CD4-positive, alpha-beta T cell treated with Interleukin-4 for 1 hour (primary cell): ENCODE measurements at regions not wholly inside any gene's neighbourhood (a gene's known extent, or its start where the extent isn't known, plus 50 kb on each side); places are given as distances from the start of the nearest gene placed in this dataset.
A peak's percentile ranks its signal among the peaks of the same experiment; 100 is the strongest.
"Not testable (repeated sequence)": the region's sequence is repeated elsewhere in the genome, so short reads cannot be mapped to it uniquely, and the experiment has no call there.

Source experiments
- DNase-seq, 2 donors: peaks; one replicate each; pipeline ENCODE4 v3.0.0-alpha.2; 2020 to 2022

DNA sequence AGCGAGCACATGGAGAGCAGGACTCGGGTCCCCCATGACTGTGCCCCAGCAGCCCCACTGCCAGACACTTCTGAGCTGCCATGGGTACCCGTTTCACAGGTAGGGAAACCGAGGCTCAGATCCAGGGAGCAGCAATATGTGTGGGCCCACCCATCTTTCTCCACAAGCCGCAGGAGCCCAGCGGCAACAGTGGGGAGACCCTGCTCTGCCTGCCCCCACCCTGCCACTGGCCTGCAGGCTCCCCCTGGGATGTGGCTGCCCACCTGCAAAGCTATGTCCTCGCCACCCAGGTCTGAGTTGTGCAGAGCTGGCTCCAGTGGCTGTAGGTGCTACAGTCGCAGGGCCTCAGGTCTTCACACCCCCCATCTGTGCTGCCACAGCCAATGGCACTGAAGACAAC, 50.6 kb upstream of the C1QTNF9B start:
- no peak for DNase-seq

GRCh38 chr13:23949200-23949599, 51.9 kb upstream of the C1QTNF9B start:
- no peak for DNase-seq

- DNase-seq, result no peak
Observed at GRCh38 chr13:23949736-23950135, 52.4 kb upstream of the C1QTNF9B start.

- no peak for DNase-seq
Observed at GRCh38 chr13:23950736-23951510, 53.6 kb upstream of the C1QTNF9B start.

DNA sequence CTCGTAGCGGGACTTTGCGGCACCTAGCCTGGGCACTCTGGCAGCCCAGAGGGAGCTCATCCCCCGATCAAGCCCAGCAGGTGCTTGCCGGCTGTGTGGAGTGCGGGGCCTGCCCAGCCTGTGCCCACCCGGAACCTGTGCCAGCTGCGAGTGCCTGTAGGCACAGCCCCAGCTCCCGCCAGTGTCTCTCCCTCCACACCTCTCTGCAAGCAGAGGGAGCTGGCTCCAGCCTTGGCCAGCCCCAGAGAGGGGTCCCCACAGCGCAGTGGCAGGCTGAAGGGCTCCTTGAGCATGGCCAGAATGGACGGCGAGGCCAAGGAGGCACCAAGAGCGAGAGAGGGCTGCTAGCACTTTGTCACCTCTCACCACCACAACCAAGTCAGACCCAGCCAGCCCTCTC, 55.5 kb upstream of the C1QTNF9B start:
- no peak for DNase-seq

DNA sequence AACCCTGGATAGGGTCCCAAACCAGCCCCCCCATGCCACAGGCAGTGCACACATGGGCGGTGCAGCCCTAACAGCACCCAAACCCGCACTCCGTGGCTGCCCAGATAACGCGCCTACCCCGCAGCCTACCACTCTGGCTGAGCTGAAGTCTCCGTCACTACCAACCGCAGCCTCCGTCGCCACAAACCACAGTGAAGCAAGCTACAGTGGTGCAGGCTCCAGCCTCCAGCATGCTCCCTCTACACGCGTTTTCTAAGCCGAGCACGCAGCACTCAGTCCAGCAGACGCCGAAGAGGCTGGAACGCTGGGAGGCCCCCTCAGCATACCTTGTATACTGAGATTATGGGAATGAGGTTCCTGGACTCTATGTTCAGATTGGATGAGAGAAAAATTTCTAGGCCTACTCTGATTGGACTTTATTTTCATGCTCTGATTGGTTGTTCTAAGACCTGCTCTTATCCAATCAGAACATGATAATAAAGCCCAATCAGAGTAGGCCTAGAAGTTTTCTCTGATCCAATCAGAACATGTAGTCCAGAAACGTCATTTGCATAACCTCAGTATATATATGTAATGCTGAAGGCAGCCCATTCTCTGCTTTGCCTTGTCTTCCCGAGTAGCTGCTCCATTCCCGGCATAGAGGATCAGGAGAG, 56.7 kb upstream of the C1QTNF9B start:
- no peak for DNase-seq

DNA sequence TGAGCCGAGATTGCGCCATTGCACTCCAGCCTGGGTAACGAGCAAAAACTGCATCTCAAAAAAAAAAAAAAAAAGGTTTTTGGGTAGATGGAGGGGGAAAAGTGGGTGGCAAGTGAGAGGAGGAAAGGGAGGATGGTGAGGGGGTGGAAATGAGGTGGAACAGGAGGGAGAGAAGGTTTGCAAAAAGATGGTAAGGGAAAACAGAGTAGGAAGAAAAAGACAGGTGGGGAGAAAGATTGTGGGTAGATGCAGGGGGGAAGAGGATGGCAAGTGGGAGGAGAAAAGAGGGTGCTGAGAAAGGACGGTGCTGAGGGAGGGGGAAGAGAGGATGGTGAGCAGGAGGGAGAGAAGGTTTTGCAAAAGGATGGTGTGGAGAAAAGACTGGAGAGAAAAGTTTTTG, 57.8 kb upstream of the C1QTNF9B start:
- DNase-seq, result no peak

- no peak for DNase-seq
Observed at GRCh38 chr13:23956106-23956505, 58.8 kb upstream of the C1QTNF9B start.

- no peak for DNase-seq
Observed at GRCh38 chr13:23957981-23958380, 60.7 kb upstream of the C1QTNF9B start.

DNA sequence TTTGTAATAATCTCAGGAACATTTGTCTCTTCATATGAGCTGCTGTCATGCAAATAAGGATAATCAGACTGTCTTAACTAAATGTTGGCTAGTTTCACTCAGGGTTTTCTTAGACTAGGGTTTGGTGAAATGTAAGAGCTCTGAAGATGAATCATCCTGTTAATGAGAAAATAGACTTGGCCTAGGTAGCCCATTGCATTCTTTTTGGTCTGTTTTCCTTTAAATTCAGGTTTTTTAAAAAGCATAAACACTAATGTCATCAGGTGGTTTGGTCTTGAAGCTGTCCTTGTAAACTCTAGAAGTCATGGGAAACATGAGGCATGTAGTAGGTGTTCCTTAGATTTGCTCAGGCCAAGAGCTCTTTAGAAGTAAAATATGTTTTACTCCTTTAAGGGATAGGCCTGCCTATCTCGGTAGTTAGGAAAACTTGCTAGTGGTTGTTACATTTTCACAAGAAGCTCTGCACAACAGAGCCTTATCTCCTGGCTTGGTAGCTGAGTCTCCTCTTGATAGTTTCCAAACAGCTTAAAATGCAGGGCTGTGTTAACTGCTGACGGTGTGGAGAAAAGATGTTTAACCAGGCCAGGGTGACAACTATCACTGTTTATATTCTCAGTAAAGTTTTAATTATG, 62.0 kb upstream of the C1QTNF9B start:
- no peak for DNase-seq

DNA sequence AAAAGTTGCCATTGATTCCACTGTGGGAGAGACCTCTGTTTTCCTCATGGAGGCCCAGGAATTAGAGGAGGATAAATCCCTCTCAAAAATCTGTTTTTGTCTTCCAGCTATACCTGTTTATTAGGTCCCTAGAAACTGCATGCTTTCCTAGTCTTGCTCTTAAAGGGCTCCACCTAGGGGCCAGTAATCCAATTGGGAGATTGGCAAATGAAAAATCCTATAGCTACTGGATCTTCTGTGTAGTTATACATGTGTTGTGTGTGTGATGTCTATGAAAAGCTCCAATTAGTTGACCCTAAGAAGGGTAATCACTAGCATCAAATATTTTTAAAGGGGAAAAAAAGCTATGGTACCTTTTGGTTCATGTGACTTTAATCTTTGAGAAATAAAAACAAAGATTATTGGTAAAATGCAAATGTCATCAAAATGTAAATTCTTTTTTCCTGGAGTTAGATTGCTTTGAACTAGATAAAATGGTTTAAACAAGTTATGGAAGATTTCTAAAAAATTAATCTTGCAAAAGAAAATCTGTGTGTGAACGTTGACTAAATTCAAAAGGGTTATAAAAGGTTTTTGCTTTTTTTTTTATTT, 63.4 kb upstream of the C1QTNF9B start:
- peak in 1 of 2 donors; percentile 20 for DNase-seq

GRCh38 chr13:23963184-23963931, 66.1 kb upstream of the C1QTNF9B start:
- DNase-seq, result no peak

DNA sequence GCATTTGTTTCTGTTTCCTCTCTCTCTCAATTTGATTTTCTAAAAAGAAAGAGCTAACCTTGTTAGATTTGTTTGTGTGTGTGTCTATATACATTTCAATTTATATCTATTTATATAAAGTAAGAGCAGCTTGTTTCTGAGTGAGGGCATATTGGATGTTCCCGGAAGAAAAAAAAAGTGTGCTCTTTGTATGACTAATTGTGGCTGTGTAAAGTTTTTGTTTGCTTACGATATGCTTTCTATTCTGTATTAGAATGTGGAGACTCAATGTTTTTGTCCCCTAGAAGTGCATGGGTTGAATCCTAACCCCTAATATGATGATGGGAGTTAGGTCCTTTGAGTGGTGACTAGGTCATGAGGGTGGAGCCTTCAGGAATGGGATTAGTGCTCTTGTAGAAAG, 66.6 kb upstream of the C1QTNF9B start:
- DNase-seq, result no peak

GRCh38 chr13:23965346-23965745, 68.0 kb upstream of the C1QTNF9B start:
- DNase-seq, result no peak

DNA sequence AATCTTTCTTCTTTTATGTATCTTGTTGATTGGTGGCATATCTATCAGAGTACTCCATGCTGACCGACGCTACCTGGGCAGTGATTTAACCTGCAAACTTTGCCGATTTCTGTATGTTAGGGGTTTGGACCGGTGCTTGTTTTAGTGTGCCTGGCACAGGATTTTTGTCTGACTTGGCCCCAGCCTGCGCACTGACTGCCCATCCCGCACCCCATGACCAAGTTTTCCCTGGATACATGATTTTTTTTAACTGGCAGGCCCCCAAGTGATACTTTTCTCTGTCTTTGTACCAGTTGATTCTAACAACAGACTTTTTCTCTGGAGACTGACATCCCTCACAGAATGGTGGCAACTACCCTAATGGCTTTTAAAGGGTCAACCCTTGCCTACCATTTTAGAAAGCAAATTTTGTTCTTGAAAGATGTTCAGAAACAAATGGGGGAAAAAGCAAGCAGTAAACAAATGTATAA, 69.0 kb upstream of the C1QTNF9B start:
- no peak for DNase-seq

DNA sequence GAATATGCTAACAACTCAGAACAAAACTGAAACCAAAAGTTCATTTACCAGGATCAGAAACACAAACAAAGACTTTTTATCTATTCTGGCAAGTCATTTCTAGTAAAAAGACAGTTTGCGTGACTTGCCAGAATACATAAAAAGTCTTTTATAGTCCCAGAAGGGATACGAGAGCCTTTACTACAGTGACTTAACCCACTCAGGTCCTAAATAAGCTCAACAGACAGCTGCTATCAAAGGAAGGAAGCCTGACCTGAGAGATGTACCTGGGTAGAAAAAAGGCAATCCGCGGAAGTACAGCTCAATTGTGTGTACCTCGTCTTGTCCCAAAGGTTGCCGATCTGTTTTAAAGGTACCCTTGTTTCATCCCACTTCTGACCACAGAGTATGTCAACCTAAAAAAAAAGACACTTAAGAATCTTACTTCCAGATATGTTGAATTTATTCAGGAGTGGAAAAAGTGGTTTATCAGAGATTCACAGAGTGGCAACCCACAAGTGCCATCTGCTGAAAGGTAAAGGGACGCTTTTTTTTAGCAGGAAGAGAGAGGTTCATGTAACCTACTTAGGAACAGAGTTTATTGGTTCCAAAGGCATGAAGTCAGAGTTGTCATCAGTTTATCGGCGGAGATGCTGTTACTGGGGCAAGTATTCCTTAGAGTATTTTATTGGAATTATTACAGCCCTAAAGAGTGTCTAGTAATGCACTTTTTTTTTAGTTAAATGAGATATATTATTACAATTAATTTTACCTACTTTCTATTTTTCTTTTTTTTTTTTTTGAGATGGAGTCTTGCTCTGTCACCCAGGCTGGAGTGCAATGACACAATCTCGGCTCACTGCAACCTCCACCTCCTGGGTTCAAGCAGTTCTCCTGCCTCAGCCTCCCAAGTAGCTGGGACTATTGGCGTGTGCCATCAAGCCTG, 69.7 kb upstream of the C1QTNF9B start:
- peak in 1 of 2 donors; percentile 63 for DNase-seq

DNA sequence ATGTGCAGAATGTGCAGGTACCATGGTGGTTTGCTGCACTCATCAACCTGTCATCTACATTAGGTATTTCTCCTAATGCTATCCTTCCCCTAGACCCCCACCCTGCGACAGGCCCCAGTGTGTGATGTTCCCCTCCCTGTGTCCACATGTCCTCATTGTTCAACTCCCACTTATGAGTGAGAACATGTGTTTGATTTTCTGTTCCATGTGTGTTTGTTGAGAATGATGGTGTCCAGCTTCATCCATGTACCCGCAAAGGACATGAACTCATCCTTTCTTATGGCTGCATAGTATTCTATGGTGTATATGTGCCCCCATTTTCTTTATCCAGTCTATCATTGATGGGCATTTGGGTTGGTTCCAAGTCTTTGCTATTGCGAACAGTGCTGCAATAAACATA, 70.5 kb upstream of the C1QTNF9B start:
- DNase-seq, result not testable (repeated sequence)

DNA sequence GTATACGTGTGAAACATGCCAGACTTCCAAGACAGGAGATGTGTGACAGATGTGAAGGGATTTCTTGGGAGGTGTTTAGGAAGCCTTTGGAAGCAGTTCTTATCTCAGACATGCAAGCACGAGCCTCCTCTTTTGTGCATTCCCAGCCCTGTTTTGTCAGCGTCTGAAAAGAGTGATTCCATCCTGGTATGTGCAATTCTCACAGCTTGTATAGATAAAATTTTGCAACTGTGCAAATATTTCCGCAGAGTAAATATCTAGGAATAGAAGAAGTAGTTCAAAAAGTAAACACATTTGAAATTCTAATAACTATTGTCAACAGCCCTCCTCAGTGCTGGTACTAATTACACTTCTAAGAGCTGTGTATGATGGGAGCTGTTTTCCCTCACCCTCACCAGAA, 72.3 kb upstream of the C1QTNF9B start:
- DNase-seq, result no peak

DNA sequence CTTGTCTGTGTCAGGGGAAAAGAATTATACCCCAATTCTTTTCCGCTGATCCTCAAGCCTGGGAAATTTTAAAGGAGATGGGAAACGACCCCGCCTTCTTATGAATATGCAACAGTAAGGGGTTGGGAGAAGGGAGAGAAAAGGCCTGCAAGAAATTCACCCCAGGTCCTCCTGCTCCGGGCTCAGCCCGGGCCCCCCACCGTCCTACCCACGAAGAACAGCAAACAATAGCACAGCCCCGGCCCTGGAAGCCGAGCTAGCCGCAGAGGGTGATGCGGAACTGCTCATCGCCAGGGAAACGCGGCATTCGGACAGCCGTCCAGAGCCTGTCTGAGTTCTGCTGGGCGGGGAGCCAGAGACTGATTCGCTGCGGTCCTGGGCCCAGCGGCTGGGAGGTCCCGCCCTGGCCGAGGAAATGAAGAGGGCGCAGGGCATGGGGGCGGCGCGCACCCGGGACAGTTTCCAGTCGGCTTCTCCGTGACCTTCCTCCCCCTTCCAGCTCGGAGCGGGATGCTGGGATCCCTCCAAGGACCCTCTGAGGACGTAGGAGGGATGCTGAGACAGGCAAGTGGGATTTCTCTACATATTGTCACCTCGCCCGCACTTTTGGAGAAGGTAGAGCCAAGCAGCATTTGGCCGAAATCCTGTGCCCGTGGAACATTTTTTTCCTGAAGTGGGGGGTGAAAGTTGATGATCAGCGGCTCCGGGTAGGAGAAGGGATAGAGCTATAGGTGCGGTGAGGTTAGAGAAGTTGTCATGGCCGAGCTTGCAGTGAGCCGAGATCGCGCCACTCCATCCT, 82.3 kb upstream of the C1QTNF9B start:
- peak; percentile 20 to 26 for DNase-seq

DNA sequence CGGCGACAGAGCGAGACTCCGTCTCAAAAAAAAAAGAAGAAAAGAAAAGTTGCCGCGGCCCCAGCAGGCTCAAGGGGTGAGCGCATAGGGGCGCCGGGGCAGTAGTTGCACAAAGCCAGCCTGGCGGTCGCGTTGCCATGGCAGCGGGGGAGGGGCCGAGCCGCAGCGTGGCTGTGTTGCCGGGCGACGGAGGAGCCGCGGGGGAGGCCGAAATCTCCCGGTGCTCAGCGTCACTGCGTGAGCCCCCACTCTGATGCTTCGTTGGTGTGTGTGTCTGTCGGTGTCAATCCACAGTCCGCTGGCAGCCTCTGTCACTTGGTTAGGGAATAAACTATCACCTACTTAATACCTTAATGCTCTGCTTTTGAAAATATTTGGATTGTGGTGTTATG, 82.9 kb upstream of the C1QTNF9B start:
- peak; percentile 90 to 91 for DNase-seq

- no peak for DNase-seq
Observed at GRCh38 chr13:23983671-23984070, 86.4 kb upstream of the C1QTNF9B start.
